ENCODE measurements at regions not wholly inside any gene's neighbourhood (a gene's known extent, or its start where the extent isn't known, plus 50 kb on each side); places are given as distances from the start of the nearest gene placed in this dataset.

DNA sequence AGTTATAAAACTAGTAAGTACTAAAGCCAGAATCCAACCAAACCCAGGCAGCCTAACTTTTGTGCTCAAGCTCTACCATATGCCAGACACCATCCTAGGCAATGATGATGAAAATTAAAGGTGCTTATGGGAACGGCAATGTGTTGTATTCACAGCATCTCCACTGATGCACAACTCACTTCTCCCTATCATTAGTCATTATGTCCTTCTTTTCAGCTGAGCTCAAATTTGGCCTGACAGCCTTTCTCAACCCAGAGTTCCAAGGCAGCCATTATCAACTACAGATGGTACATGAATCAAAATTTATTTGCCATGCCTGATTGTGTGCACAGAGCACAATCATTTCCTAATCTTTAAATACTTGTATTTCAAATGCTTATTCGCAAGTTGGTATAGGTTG, 121.6 kb upstream of the TNPO1 start:
- Histone ChIP-seq H3K4me3 (ENCODE audit: low read depth in 1 of 5, low read length in 5 of 5) (no peak overlapping the region), H3K9me3 (ENCODE audit: control insufficient read depth in 5 of 5, low read length in 5 of 5) (no peaks in the 10 kb centered on the region), H3K27me3 (ENCODE audit: control insufficient read depth in 5 of 5, insufficient read depth in 4 of 5, low read length in 5 of 5) (peaks cover 0 to 6% (median 0%) of the 10 kb centered on the region in 5 donors), H3K27ac (ENCODE audit: low read depth, low read length) (no peak overlapping the region), H3K9ac (ENCODE audit: low read length in 5 of 5) (no peak overlapping the region), H3K4me1 (ENCODE audit: control insufficient read depth in 5 of 5, insufficient read depth in 5 of 5, low read length in 5 of 5) (peaks cover 0 to 5% (median 0%) of the 10 kb centered on the region in 5 donors), H3K36me3 (ENCODE audit: control insufficient read depth in 5 of 5, insufficient read depth in 5 of 5, low read length in 5 of 5) (no peaks in the 10 kb centered on the region)

GRCh38 chr5:72693546-72694205, 122.8 kb upstream of the TNPO1 start:
- Histone ChIP-seq H3K9me3 (ENCODE audit: control insufficient read depth in 5 of 5, low read length in 5 of 5) (no peaks in the 10 kb centered on the region), H3K36me3 (ENCODE audit: control insufficient read depth in 5 of 5, insufficient read depth in 5 of 5, low read length in 5 of 5) (no peaks in the 10 kb centered on the region), H3K4me3 (ENCODE audit: low read depth in 1 of 5, low read length in 5 of 5) (no peak overlapping the region), H3K27ac (ENCODE audit: low read depth, low read length) (no peak overlapping the region), H3K4me1 (ENCODE audit: control insufficient read depth in 5 of 5, insufficient read depth in 5 of 5, low read length in 5 of 5) (peaks cover 0 to 5% (median 0%) of the 10 kb centered on the region in 5 donors), H3K27me3 (ENCODE audit: control insufficient read depth in 5 of 5, insufficient read depth in 4 of 5, low read length in 5 of 5) (peaks cover 0 to 6% (median 0%) of the 10 kb centered on the region in 5 donors), H3K9ac (ENCODE audit: low read length in 5 of 5) (no peak overlapping the region)

DNA sequence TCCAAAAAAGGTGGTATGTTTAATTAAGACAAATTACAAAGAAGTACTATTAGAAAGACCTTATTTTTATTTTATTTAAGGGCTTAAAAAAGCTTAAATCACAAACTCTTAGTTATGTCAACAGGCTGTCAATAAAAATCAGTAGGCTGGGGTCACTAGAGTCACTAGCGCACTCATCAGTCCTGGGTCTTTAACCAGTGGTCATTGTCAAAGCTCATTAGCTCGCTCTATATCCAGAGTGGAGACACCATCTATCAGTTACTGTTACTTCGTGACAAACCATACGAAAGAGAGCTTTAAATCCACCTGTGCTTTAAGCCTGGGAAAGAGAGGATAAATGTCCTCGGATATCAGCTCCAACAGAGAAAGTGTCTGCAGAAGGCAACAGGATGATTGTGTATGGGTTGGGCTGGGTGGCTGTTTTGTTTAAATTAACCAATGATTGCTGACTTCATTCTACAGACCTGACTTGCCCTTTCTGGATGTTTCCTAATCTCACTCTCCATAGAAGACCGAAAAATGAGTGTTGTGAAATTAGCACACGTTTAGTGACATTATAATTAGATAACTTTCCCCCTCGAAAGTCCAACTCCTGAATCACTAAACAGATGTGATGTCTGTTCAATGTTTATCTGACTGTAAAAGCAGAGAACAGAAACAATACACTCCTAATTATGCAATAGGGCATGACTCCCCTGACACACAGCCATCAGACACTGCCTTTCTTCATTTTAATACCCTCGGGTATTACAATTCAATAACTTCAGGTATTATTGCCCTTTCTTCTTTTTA, 123.6 kb upstream of the TNPO1 start:
- peaks cover 0 to 6% (median 0%) of the 10 kb centered on the region in 5 donors for H3K27me3 ChIP-seq (ENCODE audit: control insufficient read depth in 5 of 5, insufficient read depth in 4 of 5, low read length in 5 of 5)
- no peak overlapping the region for H3K27ac ChIP-seq (ENCODE audit: low read depth, low read length)
- H3K9ac ChIP-seq (ENCODE audit: low read length in 5 of 5): no peak overlapping the region
- H3K4me1 ChIP-seq (ENCODE audit: control insufficient read depth in 5 of 5, insufficient read depth in 5 of 5, low read length in 5 of 5): peaks cover 0 to 5% (median 0%) of the 10 kb centered on the region in 5 donors
- no peaks in the 10 kb centered on the region for H3K36me3 ChIP-seq (ENCODE audit: control insufficient read depth in 5 of 5, insufficient read depth in 5 of 5, low read length in 5 of 5)
- no peak overlapping the region for H3K4me3 ChIP-seq (ENCODE audit: low read depth in 1 of 5, low read length in 5 of 5)
- H3K9me3 ChIP-seq (ENCODE audit: control insufficient read depth in 5 of 5, low read length in 5 of 5): no peaks in the 10 kb centered on the region

DNA sequence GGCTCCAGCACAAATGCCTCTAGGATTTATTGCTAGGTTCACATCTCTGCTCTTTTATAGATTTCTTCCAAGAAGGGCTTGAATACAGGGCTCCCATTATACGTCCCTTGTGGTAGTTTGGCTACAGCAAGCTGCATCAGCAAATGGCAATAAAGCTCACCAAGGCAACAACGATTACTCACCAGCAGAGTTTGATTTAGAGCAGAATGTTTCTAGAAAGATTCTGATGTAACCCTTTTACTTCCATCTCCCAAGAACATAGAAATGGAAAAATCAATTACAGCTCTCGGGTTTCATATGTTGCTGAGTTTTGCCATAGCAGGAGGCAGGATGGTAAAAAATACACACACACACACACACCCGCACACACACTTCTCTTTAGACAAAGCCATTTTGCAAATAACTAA, 124.2 kb upstream of the TNPO1 start:
- Histone ChIP-seq H3K27ac (ENCODE audit: low read depth, low read length) (no peak overlapping the region), H3K9me3 (ENCODE audit: control insufficient read depth in 5 of 5, low read length in 5 of 5) (no peaks in the 10 kb centered on the region), H3K4me3 (ENCODE audit: low read depth in 1 of 5, low read length in 5 of 5) (no peak overlapping the region), H3K9ac (ENCODE audit: low read length in 5 of 5) (no peak overlapping the region), H3K36me3 (ENCODE audit: control insufficient read depth in 5 of 5, insufficient read depth in 5 of 5, low read length in 5 of 5) (no peaks in the 10 kb centered on the region), H3K27me3 (ENCODE audit: control insufficient read depth in 5 of 5, insufficient read depth in 4 of 5, low read length in 5 of 5) (peaks cover 0 to 6% (median 0%) of the 10 kb centered on the region in 5 donors), H3K4me1 (ENCODE audit: control insufficient read depth in 5 of 5, insufficient read depth in 5 of 5, low read length in 5 of 5) (peaks cover 0 to 5% (median 0%) of the 10 kb centered on the region in 5 donors)

GRCh38 chr5:72691751-72692150, 124.7 kb upstream of the TNPO1 start:
- no peak overlapping the region for H3K9ac ChIP-seq (ENCODE audit: low read length in 5 of 5)
- H3K9me3 ChIP-seq (ENCODE audit: control insufficient read depth in 5 of 5, low read length in 5 of 5): no peaks in the 10 kb centered on the region
- H3K4me3 ChIP-seq (ENCODE audit: low read depth in 1 of 5, low read length in 5 of 5): no peak overlapping the region
- H3K27ac ChIP-seq (ENCODE audit: low read depth, low read length): no peak overlapping the region
- H3K36me3 ChIP-seq (ENCODE audit: control insufficient read depth in 5 of 5, insufficient read depth in 5 of 5, low read length in 5 of 5): no peaks in the 10 kb centered on the region
- H3K4me1 ChIP-seq (ENCODE audit: control insufficient read depth in 5 of 5, insufficient read depth in 5 of 5, low read length in 5 of 5): peaks cover 0 to 5% (median 0%) of the 10 kb centered on the region in 5 donors
- peaks cover 0 to 6% (median 0%) of the 10 kb centered on the region in 5 donors for H3K27me3 ChIP-seq (ENCODE audit: control insufficient read depth in 5 of 5, insufficient read depth in 4 of 5, low read length in 5 of 5)

- Histone ChIP-seq H3K9ac (ENCODE audit: low read length in 5 of 5) (no peak overlapping the region), H3K9me3 (ENCODE audit: control insufficient read depth in 5 of 5, low read length in 5 of 5) (no peaks in the 10 kb centered on the region), H3K4me3 (ENCODE audit: low read depth in 1 of 5, low read length in 5 of 5) (no peak overlapping the region), H3K36me3 (ENCODE audit: control insufficient read depth in 5 of 5, insufficient read depth in 5 of 5, low read length in 5 of 5) (no peaks in the 10 kb centered on the region), H3K4me1 (ENCODE audit: control insufficient read depth in 5 of 5, insufficient read depth in 5 of 5, low read length in 5 of 5) (peaks cover 0 to 5% (median 0%) of the 10 kb centered on the region in 5 donors), H3K27ac (ENCODE audit: low read depth, low read length) (no peak overlapping the region), H3K27me3 (ENCODE audit: control insufficient read depth in 5 of 5, insufficient read depth in 4 of 5, low read length in 5 of 5) (peaks cover 0 to 6% (median 0%) of the 10 kb centered on the region in 5 donors)
Measured at GRCh38 chr5:72688916-72689315, 127.5 kb upstream of the TNPO1 start.

DNA sequence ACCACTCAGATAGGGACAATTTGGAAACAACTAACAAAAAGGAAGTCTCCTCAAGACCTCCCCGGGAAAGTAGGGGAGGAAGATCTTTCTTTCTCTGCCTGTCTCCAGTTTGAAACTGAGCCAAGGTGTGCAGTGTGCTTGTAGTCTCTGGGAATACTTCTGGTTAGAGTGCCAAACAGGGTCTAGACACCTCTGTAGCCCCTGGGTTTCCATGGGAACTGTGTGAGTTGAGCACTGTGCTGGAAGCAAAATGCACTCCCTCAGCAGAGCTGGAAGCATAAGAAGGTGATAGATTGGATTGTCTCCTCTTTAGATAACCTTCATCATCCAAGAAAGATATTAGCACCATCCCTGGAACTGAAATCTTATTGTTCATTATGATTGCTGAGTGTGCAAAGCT, 129.2 kb upstream of the TNPO1 start:
- no peaks in the 10 kb centered on the region for H3K36me3 ChIP-seq (ENCODE audit: control insufficient read depth in 5 of 5, insufficient read depth in 5 of 5, low read length in 5 of 5)
- no peak overlapping the region for H3K27ac ChIP-seq (ENCODE audit: low read depth, low read length)
- no peaks in the 10 kb centered on the region for H3K4me1 ChIP-seq (ENCODE audit: control insufficient read depth in 5 of 5, insufficient read depth in 5 of 5, low read length in 5 of 5)
- peaks cover 0 to 5% (median 5%) of the 10 kb centered on the region in 5 donors for H3K9me3 ChIP-seq (ENCODE audit: control insufficient read depth in 5 of 5, low read length in 5 of 5)
- no peak overlapping the region for H3K9ac ChIP-seq (ENCODE audit: low read length in 5 of 5)
- no peak overlapping the region for H3K4me3 ChIP-seq (ENCODE audit: low read depth in 1 of 5, low read length in 5 of 5)
- peaks cover 0 to 6% (median 0%) of the 10 kb centered on the region in 5 donors for H3K27me3 ChIP-seq (ENCODE audit: control insufficient read depth in 5 of 5, insufficient read depth in 4 of 5, low read length in 5 of 5)

GRCh38 chr5:72682561-72682960, 133.9 kb upstream of the TNPO1 start:
- Histone ChIP-seq H3K27ac (ENCODE audit: low read depth, low read length) (no peak overlapping the region), H3K4me3 (ENCODE audit: low read depth in 1 of 5, low read length in 5 of 5) (no peak overlapping the region), H3K27me3 (ENCODE audit: control insufficient read depth in 5 of 5, insufficient read depth in 4 of 5, low read length in 5 of 5) (peaks cover 0 to 4% (median 0%) of the 10 kb centered on the region in 5 donors), H3K36me3 (ENCODE audit: control insufficient read depth in 5 of 5, insufficient read depth in 5 of 5, low read length in 5 of 5) (no peaks in the 10 kb centered on the region), H3K4me1 (ENCODE audit: control insufficient read depth in 5 of 5, insufficient read depth in 5 of 5, low read length in 5 of 5) (no peaks in the 10 kb centered on the region), H3K9me3 (ENCODE audit: control insufficient read depth in 5 of 5, low read length in 5 of 5) (peaks cover 0 to 6% (median 5%) of the 10 kb centered on the region in 5 donors), H3K9ac (ENCODE audit: low read length in 5 of 5) (no peak overlapping the region)

DNA sequence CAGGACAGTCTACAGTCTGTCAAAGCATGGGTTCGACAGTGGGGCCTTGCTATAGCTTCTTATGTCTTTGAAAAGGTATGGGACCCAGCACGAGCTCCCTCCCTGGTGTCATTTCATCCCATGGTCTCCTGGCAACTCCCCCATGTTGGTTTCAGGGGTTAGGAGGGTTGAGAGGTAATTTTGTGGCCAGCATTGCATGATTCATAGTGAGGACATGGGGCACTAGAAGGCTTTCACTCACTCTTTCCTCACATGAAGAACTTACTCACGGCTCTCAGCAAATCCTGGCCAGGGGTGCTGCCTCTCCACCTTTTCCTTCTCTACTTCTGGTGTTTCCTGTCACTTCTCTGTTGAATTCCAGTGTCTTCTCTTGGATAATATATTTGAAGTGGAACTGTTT, 134.7 kb upstream of the TNPO1 start:
- Histone ChIP-seq H3K36me3 (ENCODE audit: control insufficient read depth in 5 of 5, insufficient read depth in 5 of 5, low read length in 5 of 5) (no peaks in the 10 kb centered on the region), H3K4me3 (ENCODE audit: low read depth in 1 of 5, low read length in 5 of 5) (no peak overlapping the region), H3K9ac (ENCODE audit: low read length in 5 of 5) (no peak overlapping the region), H3K9me3 (ENCODE audit: control insufficient read depth in 5 of 5, low read length in 5 of 5) (peaks cover 0 to 6% (median 5%) of the 10 kb centered on the region in 5 donors), H3K27me3 (ENCODE audit: control insufficient read depth in 5 of 5, insufficient read depth in 4 of 5, low read length in 5 of 5) (peaks cover 0 to 4% (median 0%) of the 10 kb centered on the region in 5 donors), H3K27ac (ENCODE audit: low read depth, low read length) (no peak overlapping the region), H3K4me1 (ENCODE audit: control insufficient read depth in 5 of 5, insufficient read depth in 5 of 5, low read length in 5 of 5) (no peaks in the 10 kb centered on the region)

DNA sequence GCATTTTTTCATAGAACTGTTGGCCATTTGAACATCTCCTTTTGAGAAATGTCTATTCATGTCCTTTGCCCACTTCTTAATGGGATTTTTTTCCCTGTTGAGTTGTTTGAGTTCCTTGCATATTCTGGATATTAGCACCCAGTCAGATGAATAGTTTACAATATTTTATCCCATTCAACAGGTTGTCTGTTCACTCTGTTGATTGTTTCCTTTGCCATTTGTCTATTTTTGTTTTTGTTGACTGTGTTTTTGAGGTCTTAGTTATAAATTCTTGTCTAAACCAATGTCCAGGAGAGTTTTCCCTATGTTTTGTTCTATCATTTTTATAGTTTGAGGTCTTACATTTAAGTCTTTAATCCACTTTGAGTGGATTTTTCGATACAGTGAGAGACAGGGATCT, 139.0 kb upstream of the TNPO1 start:
- Histone ChIP-seq H3K36me3 (ENCODE audit: control insufficient read depth in 5 of 5, insufficient read depth in 5 of 5, low read length in 5 of 5) (no peaks in the 10 kb centered on the region), H3K4me3 (ENCODE audit: low read depth in 1 of 5, low read length in 5 of 5) (no peak overlapping the region), H3K4me1 (ENCODE audit: control insufficient read depth in 5 of 5, insufficient read depth in 5 of 5, low read length in 5 of 5) (no peaks in the 10 kb centered on the region), H3K27me3 (ENCODE audit: control insufficient read depth in 5 of 5, insufficient read depth in 4 of 5, low read length in 5 of 5) (peaks cover 0 to 4% (median 0%) of the 10 kb centered on the region in 5 donors), H3K27ac (ENCODE audit: low read depth, low read length) (no peak overlapping the region), H3K9ac (ENCODE audit: low read length in 5 of 5) (no peak overlapping the region), H3K9me3 (ENCODE audit: control insufficient read depth in 5 of 5, low read length in 5 of 5) (peaks cover 0 to 3% (median under 1%) of the 10 kb centered on the region in 5 donors)

All from subcutaneous abdominal adipose tissue (tissue), 5 donors.